Embryonic facial prominence (tissue), 1 donor: ENCODE measurements at regions not wholly inside any gene's neighbourhood (a gene's known extent, or its start where the extent isn't known, plus 50 kb on each side); places are given as distances from the start of the nearest gene placed in this dataset.

Source experiments
- DNase-seq: peaks from one replicate; pipeline ENCODE4 v3.0.0-alpha.2; 2016; ENCODE audit errors: extremely low spot score

- no peak for DNase-seq
These were observed 416.3 kb downstream of the NR2F1-AS1 start for GRCh38 chr5:93164690-93165089.

- DNase-seq: no peak
These were observed 417.9 kb downstream of the NR2F1-AS1 start for GRCh38 chr5:93163010-93163663.

GRCh38 chr5:93161661-93162654, 419.1 kb downstream of the NR2F1-AS1 start:
- DNase-seq: no peak

- DNase-seq: no peak
These were observed 422.2 kb downstream of the NR2F1-AS1 start for GRCh38 chr5:93158841-93159240.

- no peak for DNase-seq
These were observed 424.5 kb downstream of the NR2F1-AS1 start for GRCh38 chr5:93156566-93156965.

- DNase-seq: no peak
These were observed 426.5 kb downstream of the NR2F1-AS1 start for GRCh38 chr5:93154535-93154934.

- no peak for DNase-seq
These were observed 427.6 kb downstream of the NR2F1-AS1 start for GRCh38 chr5:93153461-93153860.

- no peak for DNase-seq
These were observed 429.1 kb downstream of the NR2F1-AS1 start for GRCh38 chr5:93151896-93152295.

GRCh38 chr5:93151121-93151520, 429.9 kb downstream of the NR2F1-AS1 start:
- DNase-seq: no peak

GRCh38 chr5:93150311-93151012, 430.6 kb downstream of the NR2F1-AS1 start:
- no peak for DNase-seq

- no peak for DNase-seq
These were observed 435.3 kb downstream of the NR2F1-AS1 start for GRCh38 chr5:93145767-93146166.

- DNase-seq: no peak
These were observed 436.0 kb downstream of the NR2F1-AS1 start for GRCh38 chr5:93145019-93145418.

- DNase-seq: no peak
These were observed 439.1 kb downstream of the NR2F1-AS1 start for GRCh38 chr5:93141969-93142368.

GRCh38 chr5:93130624-93131490, 450.2 kb downstream of the NR2F1-AS1 start:
- DNase-seq: no peak

- no peak for DNase-seq
These were observed 454.4 kb downstream of the NR2F1-AS1 start for GRCh38 chr5:93126634-93127033.

- no peak for DNase-seq
These were observed 457.9 kb downstream of the NR2F1-AS1 start for GRCh38 chr5:93123127-93123526.

GRCh38 chr5:93122446-93122845, 458.6 kb downstream of the NR2F1-AS1 start:
- DNase-seq: no peak

GRCh38 chr5:93120771-93121170, 460.2 kb downstream of the NR2F1-AS1 start:
- DNase-seq: no peak

- no peak for DNase-seq
These were observed 461.0 kb downstream of the NR2F1-AS1 start for GRCh38 chr5:93120051-93120450.

- no peak for DNase-seq
These were observed 463.1 kb downstream of the NR2F1-AS1 start for GRCh38 chr5:93117751-93118531.
